ENCODE measurements at regions not wholly inside any gene's neighbourhood (a gene's known extent, or its start where the extent isn't known, plus 50 kb on each side); places are given as distances from the start of the nearest gene placed in this dataset.

DNA sequence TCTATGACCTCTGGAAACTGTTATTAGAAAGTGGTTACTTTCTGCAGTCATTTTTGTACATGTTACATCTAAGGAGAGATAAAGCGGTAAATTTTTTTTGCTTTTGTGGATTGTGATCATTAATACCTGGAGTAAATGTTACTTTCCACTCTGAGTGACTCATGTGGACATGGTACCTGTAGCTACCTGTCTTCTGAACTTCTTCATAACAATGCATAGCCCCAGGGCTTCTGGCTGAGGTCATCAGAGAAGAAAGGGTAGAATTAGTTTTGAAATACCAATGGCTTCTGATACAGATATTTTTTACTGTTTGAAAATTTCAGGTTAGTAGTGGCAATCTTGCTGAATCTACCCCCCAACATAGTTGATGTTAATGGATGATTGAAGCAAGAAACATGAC, 489.3 kb downstream of the RWDD3 start:
- TF ChIP-seq, protein P1, sequence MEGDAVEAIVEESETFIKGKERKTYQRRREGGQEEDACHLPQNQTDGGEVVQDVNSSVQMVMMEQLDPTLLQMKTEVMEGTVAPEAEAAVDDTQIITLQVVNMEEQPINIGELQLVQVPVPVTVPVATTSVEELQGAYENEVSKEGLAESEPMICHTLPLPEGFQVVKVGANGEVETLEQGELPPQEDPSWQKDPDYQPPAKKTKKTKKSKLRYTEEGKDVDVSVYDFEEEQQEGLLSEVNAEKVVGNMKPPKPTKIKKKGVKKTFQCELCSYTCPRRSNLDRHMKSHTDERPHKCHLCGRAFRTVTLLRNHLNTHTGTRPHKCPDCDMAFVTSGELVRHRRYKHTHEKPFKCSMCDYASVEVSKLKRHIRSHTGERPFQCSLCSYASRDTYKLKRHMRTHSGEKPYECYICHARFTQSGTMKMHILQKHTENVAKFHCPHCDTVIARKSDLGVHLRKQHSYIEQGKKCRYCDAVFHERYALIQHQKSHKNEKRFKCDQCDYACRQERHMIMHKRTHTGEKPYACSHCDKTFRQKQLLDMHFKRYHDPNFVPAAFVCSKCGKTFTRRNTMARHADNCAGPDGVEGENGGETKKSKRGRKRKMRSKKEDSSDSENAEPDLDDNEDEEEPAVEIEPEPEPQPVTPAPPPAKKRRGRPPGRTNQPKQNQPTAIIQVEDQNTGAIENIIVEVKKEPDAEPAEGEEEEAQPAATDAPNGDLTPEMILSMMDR (IDR thresholded peaks at IDR 0.05), result no peak
- no peak for TF ChIP-seq POLR2A (IDR thresholded peaks at IDR 0.05)
